HTR-8/SVneo (cell line): ENCODE measurements at regions not wholly inside any gene's neighbourhood (a gene's known extent, or its start where the extent isn't known, plus 50 kb on each side); places are given as distances from the start of the nearest gene placed in this dataset.
"Not testable (repeated sequence)": the region's sequence is repeated elsewhere in the genome, so short reads cannot be mapped to it uniquely, and the experiment has no call there.

Source experiments
- DNase-seq: peaks from one replicate; pipeline ENCODE4 v3.0.0; 2011; ENCODE audit warnings: low spot score, mixed read lengths; ENCODE audit not compliant: insufficient read length
- FAIRE-seq: peaks from 2 replicates; lab custom pipeline; 2011; peaks lifted over from hg19 to GRCh38; lab: Jason Lieb, UNC

- no peak for FAIRE-seq
- no peak for DNase-seq
These were observed 175.8 kb upstream of the TMEM132C start for GRCh38 chr12:128091101-128091720.

GRCh38 chr12:128091951-128092382 is 175.0 kb upstream of the TMEM132C start:
- no peak for DNase-seq
- FAIRE-seq = no peak

- FAIRE-seq = no peak
- DNase-seq = no peak
These were observed 168.2 kb upstream of the TMEM132C start for GRCh38 chr12:128098730-128099129.

GRCh38 chr12:128103152-128103551 is 163.8 kb upstream of the TMEM132C start:
- no peak for DNase-seq
- no peak for FAIRE-seq

GRCh38 chr12:128109236-128109635 is 157.7 kb upstream of the TMEM132C start:
- FAIRE-seq (no peak), DNase-seq (no peak)

- FAIRE-seq (no peak), DNase-seq (no peak)
These were observed 157.3 kb upstream of the TMEM132C start for GRCh38 chr12:128109636-128110035.

GRCh38 chr12:128111333-128111732 is 155.6 kb upstream of the TMEM132C start:
- no peak for FAIRE-seq
- DNase-seq = no peak

- DNase-seq (no peak), FAIRE-seq (no peak)
These were observed 155.0 kb upstream of the TMEM132C start for GRCh38 chr12:128111951-128112350.

- FAIRE-seq = not testable (repeated sequence)
These were observed 153.7 kb upstream of the TMEM132C start for GRCh38 chr12:128113250-128113649.

GRCh38 chr12:128114485-128114884 is 152.5 kb upstream of the TMEM132C start:
- FAIRE-seq (no peak), DNase-seq (no peak)

More at GRCh38 chr12:128113250-128113649, 153.7 kb upstream of the TMEM132C start:
- not testable (repeated sequence) for DNase-seq

- no peak for FAIRE-seq
- no peak for DNase-seq
These were observed 150.4 kb upstream of the TMEM132C start for GRCh38 chr12:128116537-128116936.

- FAIRE-seq (no peak), DNase-seq (no peak)
These were observed 146.9 kb upstream of the TMEM132C start for GRCh38 chr12:128120035-128120434.

- no peak for DNase-seq
- no peak for FAIRE-seq
These were observed 145.5 kb upstream of the TMEM132C start for GRCh38 chr12:128121424-128121823.

GRCh38 chr12:128123096-128123495 is 143.9 kb upstream of the TMEM132C start:
- DNase-seq (no peak), FAIRE-seq (no peak)

GRCh38 chr12:128131955-128132354 is 135.0 kb upstream of the TMEM132C start:
- DNase-seq (no peak), FAIRE-seq (no peak)

GRCh38 chr12:128133321-128134073 is 133.5 kb upstream of the TMEM132C start:
- FAIRE-seq (no peak), DNase-seq (no peak)

GRCh38 chr12:128137140-128137539 is 129.8 kb upstream of the TMEM132C start:
- no peak for FAIRE-seq
- DNase-seq = no peak

GRCh38 chr12:128138125-128138524 is 128.8 kb upstream of the TMEM132C start:
- FAIRE-seq (no peak), DNase-seq (no peak)

- DNase-seq = no peak
- FAIRE-seq = no peak
These were observed 126.4 kb upstream of the TMEM132C start for GRCh38 chr12:128140551-128140950.

GRCh38 chr12:128150961-128151360 is 116.0 kb upstream of the TMEM132C start:
- no peak for FAIRE-seq
- DNase-seq = no peak

GRCh38 chr12:128155571-128155970 is 111.4 kb upstream of the TMEM132C start:
- DNase-seq = no peak
- FAIRE-seq = no peak

GRCh38 chr12:128163086-128163485 is 103.9 kb upstream of the TMEM132C start:
- DNase-seq (no peak), FAIRE-seq (no peak)
